MM.1S (cell line): ENCODE measurements at regions not wholly inside any gene's neighbourhood (a gene's known extent, or its start where the extent isn't known, plus 50 kb on each side); places are given as distances from the start of the nearest gene placed in this dataset.

Experiments used
- DNase-seq: peaks from one replicate; pipeline ENCODE4 v3.0.0-alpha.2; 2015
- H2AFZ ChIP-seq: fragments of 300-600 bp; sonication (generic); 2 replicates; pipeline ENCODE4 v1.6.0; 2016; ENCODE audit warnings: antibody characterized with exemption, low read length
- H3F3A ChIP-seq: fragments of 300-600 bp; sonication (generic); 2 replicates; pipeline ENCODE4 v1.6.1; 2016; ENCODE audit warnings: mild to moderate bottlenecking, antibody characterized with exemption, low read length, moderate library complexity, mixed read lengths; ENCODE audit not compliant: insufficient read depth
- H3K27ac ChIP-seq: fragments of 300-600 bp; sonication (generic); 2 replicates; pipeline ENCODE4 v1.5.1; 2016; ENCODE audit warnings: mild to moderate bottlenecking, low read length
- H3K27me3 ChIP-seq: fragments of 300-600 bp; sonication (generic); replicated peaks from 2 replicates; pipeline ENCODE4 v1.6.0; 2016; ENCODE audit warnings: low read length; ENCODE audit not compliant: insufficient read depth
- H3K36me3 ChIP-seq: fragments of 300-600 bp; sonication (generic); replicated peaks from 2 replicates; pipeline ENCODE4 v1.6.1; 2016; ENCODE audit warnings: mild to moderate bottlenecking, low read length, mixed read lengths; ENCODE audit not compliant: insufficient read depth
- H3K4me1 ChIP-seq: fragments of 300-600 bp; sonication (generic); 2 replicates; pipeline ENCODE4 v1.6.1; 2016; ENCODE audit warnings: low read length, mixed read lengths
- H3K4me2 ChIP-seq: fragments of 300-600 bp; sonication (generic); 2 replicates; pipeline ENCODE4 v1.6.0; 2016; ENCODE audit warnings: low read depth, low read length
- H3K4me3 ChIP-seq: fragments of 300-600 bp; sonication (generic); 2 replicates; pipeline ENCODE4 v1.5.1; 2016; ENCODE audit warnings: low read length, mixed read lengths
- H3K79me2 ChIP-seq: fragments of 300-600 bp; sonication (generic); 2 replicates; pipeline ENCODE4 v1.6.1; 2016; ENCODE audit warnings: mixed run types, low read length, mixed read lengths
- H3K9ac ChIP-seq: fragments of 300-600 bp; sonication (generic); 2 replicates; pipeline ENCODE4 v1.6.1; 2016; ENCODE audit warnings: low read length, mixed read lengths
- H3K9me2 ChIP-seq: fragments of 300-600 bp; sonication (generic); replicated peaks from 2 replicates; pipeline ENCODE4 v1.6.1; 2016; ENCODE audit warnings: mild to moderate bottlenecking, low read length, mixed read lengths; ENCODE audit not compliant: insufficient read depth
- H3K9me3 ChIP-seq: fragments of 300-600 bp; sonication (generic); replicated peaks from 2 replicates; pipeline ENCODE4 v1.6.1; 2016; ENCODE audit warnings: mild to moderate bottlenecking, low read length, mixed read lengths; ENCODE audit not compliant: insufficient read depth
- H4K20me1 ChIP-seq: fragments of 300-600 bp; sonication (generic); 2 replicates; pipeline ENCODE4 v1.6.1; 2016; ENCODE audit warnings: mild to moderate bottlenecking, low read length, moderate library complexity, mixed read lengths; ENCODE audit not compliant: insufficient read depth
- EZH2 ChIP-seq: fragments of 300-600 bp; sonication (generic); optimal IDR thresholded peaks from 2 replicates; pipeline ENCODE3; 2017; ENCODE audit warnings: low read depth, mild to moderate bottlenecking, antibody characterized with exemption, low read length, mixed read lengths
- EZH2phosphoT487 ChIP-seq: fragments of 300-600 bp; sonication (generic); IDR thresholded peaks from 2 replicates; pipeline ENCODE4 v1.6.1; 2018; ENCODE audit warnings: antibody characterized with exemption, low read length
- TF ChIP-seq, protein P1 (sequence below): fragments of 300-600 bp; sonication (generic); IDR thresholded peaks from 2 replicates; pipeline ENCODE4 v1.5.1; 2016; ENCODE audit warnings: antibody characterized with exemption, low read length, mixed read lengths

GRCh38 chr5:23027331-23027730, 174.2 kb upstream of the CDH12 start:
- Histone ChIP-seq H3K4me1 (no peaks in the 10 kb centered on the region), H3K27ac (no peak overlapping the region), H3K79me2 (no peaks in the 10 kb centered on the region), H2AFZ (no peak overlapping the region), H4K20me1 (no peaks in the 10 kb centered on the region), H3K27me3 (no peaks in the 10 kb centered on the region), H3F3A (no peaks in the 10 kb centered on the region), H3K4me2 (no peak overlapping the region), H3K9me3 (no peaks in the 10 kb centered on the region), H3K9ac (no peak overlapping the region), H3K4me3 (no peak overlapping the region), H3K36me3 (no peaks in the 10 kb centered on the region), H3K9me2 (no peaks in the 10 kb centered on the region)
- DNase-seq, result no peak
- no peak for TF ChIP-seq EZH2
- TF ChIP-seq EZH2phosphoT487, result no peak
- TF ChIP-seq, protein P1, sequence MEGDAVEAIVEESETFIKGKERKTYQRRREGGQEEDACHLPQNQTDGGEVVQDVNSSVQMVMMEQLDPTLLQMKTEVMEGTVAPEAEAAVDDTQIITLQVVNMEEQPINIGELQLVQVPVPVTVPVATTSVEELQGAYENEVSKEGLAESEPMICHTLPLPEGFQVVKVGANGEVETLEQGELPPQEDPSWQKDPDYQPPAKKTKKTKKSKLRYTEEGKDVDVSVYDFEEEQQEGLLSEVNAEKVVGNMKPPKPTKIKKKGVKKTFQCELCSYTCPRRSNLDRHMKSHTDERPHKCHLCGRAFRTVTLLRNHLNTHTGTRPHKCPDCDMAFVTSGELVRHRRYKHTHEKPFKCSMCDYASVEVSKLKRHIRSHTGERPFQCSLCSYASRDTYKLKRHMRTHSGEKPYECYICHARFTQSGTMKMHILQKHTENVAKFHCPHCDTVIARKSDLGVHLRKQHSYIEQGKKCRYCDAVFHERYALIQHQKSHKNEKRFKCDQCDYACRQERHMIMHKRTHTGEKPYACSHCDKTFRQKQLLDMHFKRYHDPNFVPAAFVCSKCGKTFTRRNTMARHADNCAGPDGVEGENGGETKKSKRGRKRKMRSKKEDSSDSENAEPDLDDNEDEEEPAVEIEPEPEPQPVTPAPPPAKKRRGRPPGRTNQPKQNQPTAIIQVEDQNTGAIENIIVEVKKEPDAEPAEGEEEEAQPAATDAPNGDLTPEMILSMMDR, result no peak

GRCh38 chr5:23026252-23027170, 173.4 kb upstream of the CDH12 start:
- no peak overlapping the region for H2AFZ ChIP-seq
- no peak overlapping the region for H3K4me2 ChIP-seq
- no peaks in the 10 kb centered on the region for H4K20me1 ChIP-seq
- DNase-seq, result no peak
- H3K9me2 ChIP-seq, result no peaks in the 10 kb centered on the region
- H3K27ac ChIP-seq, result no peak overlapping the region
- no peaks in the 10 kb centered on the region for H3K9me3 ChIP-seq
- H3F3A ChIP-seq, result no peaks in the 10 kb centered on the region
- H3K9ac ChIP-seq, result no peak overlapping the region
- no peaks in the 10 kb centered on the region for H3K36me3 ChIP-seq
- no peaks in the 10 kb centered on the region for H3K4me1 ChIP-seq
- H3K79me2 ChIP-seq, result no peaks in the 10 kb centered on the region
- H3K4me3 ChIP-seq, result no peak overlapping the region
- TF ChIP-seq, protein P1, result no peak
- no peak for TF ChIP-seq EZH2
- TF ChIP-seq EZH2phosphoT487, result no peak
- no peaks in the 10 kb centered on the region for H3K27me3 ChIP-seq

DNA sequence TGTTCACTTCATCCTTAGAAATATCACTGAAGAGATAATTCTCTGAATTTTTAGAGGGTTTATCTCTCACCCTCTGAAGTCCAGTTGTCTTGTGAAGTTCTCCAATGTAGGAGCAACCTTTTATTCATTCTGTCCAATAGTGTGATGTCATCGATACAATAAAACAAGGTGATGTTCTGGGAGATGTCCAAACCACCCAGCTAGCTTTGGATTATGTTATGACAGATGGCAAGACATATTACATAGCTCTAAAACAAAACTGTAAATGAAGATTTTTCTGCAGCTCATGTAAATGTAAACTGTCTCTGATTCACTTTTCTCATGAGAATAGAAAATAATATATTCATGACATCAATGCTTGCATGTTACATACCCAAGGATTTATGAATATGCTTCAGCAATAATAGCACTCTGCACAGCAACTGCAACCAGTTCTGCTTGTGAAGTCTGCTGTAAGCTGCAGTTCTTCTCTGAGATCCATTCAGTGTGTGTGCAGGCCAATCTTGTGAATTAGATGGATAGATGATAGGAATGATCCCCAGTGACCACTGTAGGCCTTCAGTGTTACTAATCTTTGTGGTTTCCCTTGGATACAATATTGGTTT, 172.6 kb upstream of the CDH12 start:
- no peak overlapping the region for H3K9ac ChIP-seq
- no peaks in the 10 kb centered on the region for H3K9me2 ChIP-seq
- TF ChIP-seq, protein P1, result no peak
- TF ChIP-seq EZH2phosphoT487 (no peak), EZH2 (no peak)

More for the DNA sequence above, 172.6 kb upstream of the CDH12 start:
- Histone ChIP-seq H3K4me1 (no peaks in the 10 kb centered on the region), H3K79me2 (no peaks in the 10 kb centered on the region), H2AFZ (no peak overlapping the region), H3K4me3 (no peak overlapping the region), H3F3A (no peaks in the 10 kb centered on the region), H3K36me3 (no peaks in the 10 kb centered on the region), H3K27me3 (no peaks in the 10 kb centered on the region), H3K27ac (no peak overlapping the region), H3K9me3 (no peaks in the 10 kb centered on the region), H4K20me1 (no peaks in the 10 kb centered on the region), H3K4me2 (no peak overlapping the region)
- DNase-seq, result no peak
